ENCODE measurements at regions not wholly inside any gene's neighbourhood (a gene's known extent, or its start where the extent isn't known, plus 50 kb on each side); places are given as distances from the start of the nearest gene placed in this dataset.
"Not testable (repeated sequence)": the region's sequence is repeated elsewhere in the genome, so short reads cannot be mapped to it uniquely, and the experiment has no call there.

GRCh38 chr2:3108105-3108504, 269.5 kb downstream of the EIPR1 start:
- ATAC-seq = peak; percentile 42
- H3K27me3 Mint-ChIP-seq = peaks cover 16% of the 10 kb centered on the region
- no peak overlapping the region for H3K4me3 Mint-ChIP-seq
- H3K27ac Mint-ChIP-seq = no peak overlapping the region
- H3K36me3 Mint-ChIP-seq = no peaks in the 10 kb centered on the region
- no peaks in the 10 kb centered on the region for H3K9me3 Mint-ChIP-seq
- no peaks in the 10 kb centered on the region for H3K4me1 Mint-ChIP-seq

DNA sequence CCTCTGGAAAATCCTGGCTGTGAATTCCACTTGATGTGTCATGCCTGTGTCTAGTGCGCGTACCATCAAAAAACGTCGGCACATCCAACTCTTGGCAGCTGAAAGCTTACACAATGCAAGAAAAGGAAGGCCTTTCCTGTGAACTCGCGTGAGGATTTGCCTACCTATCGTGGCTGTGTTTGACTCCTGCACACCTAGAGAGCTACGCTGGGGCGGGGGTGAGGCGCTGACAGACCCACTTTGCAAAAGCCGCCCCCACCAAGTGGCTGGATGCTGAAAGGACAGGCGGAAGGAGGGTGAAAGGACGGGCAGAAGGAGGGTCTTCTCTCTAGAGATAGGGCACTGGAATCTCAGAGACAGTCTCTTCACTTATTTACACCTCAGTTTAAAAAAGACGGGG, 270.1 kb downstream of the EIPR1 start:
- H3K4me1 Mint-ChIP-seq = no peaks in the 10 kb centered on the region

DNA sequence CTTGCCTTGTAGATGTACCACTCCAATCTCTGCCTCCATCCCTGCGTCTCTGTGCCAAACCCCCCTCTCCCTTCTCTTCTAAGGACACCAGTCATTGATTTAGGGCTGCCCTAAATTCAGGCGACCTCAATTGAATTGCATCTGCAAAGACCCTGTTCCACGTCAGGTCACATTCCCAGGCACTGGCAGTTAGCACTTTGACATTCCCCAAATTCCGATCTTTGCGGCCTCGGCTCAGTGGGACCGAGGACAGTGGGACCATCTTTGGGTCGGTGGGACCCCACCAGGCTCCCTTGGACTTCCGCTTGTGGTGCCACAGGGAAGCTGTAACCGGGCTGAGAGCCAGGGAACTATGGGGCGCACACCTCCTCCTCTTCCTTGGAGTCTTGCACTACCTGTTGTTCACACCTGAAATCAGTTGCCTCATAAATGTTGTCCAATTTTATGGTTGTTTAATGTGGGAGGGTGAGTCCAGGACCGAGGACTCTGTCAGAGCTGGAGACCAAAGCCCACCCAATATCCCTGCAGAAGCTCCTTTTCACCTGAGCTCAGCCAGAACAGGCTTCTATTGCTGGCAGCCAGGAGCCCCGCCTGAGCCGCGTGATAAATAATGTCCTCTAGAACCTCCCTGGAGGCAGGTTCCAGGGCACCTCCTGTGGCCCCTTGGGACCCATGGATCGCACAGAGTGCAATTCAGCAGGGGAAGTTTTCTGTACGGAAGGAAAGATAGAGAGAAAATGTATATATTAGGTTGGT, 271.6 kb downstream of the EIPR1 start:
- H3K4me3 Mint-ChIP-seq = no peak overlapping the region
- no peak overlapping the region for H3K27ac Mint-ChIP-seq
- no peak for ATAC-seq
- no peaks in the 10 kb centered on the region for H3K4me1 Mint-ChIP-seq
- H3K27me3 Mint-ChIP-seq = peaks cover 34% of the 10 kb centered on the region
- no peaks in the 10 kb centered on the region for H3K9me3 Mint-ChIP-seq
- no peaks in the 10 kb centered on the region for H3K36me3 Mint-ChIP-seq

More for the DNA sequence above, 270.1 kb downstream of the EIPR1 start:
- ATAC-seq = no peak
- no peak overlapping the region for H3K27ac Mint-ChIP-seq
- no peak overlapping the region for H3K4me3 Mint-ChIP-seq
- no peaks in the 10 kb centered on the region for H3K9me3 Mint-ChIP-seq
- peaks cover 21% of the 10 kb centered on the region for H3K27me3 Mint-ChIP-seq
- no peaks in the 10 kb centered on the region for H3K36me3 Mint-ChIP-seq

DNA sequence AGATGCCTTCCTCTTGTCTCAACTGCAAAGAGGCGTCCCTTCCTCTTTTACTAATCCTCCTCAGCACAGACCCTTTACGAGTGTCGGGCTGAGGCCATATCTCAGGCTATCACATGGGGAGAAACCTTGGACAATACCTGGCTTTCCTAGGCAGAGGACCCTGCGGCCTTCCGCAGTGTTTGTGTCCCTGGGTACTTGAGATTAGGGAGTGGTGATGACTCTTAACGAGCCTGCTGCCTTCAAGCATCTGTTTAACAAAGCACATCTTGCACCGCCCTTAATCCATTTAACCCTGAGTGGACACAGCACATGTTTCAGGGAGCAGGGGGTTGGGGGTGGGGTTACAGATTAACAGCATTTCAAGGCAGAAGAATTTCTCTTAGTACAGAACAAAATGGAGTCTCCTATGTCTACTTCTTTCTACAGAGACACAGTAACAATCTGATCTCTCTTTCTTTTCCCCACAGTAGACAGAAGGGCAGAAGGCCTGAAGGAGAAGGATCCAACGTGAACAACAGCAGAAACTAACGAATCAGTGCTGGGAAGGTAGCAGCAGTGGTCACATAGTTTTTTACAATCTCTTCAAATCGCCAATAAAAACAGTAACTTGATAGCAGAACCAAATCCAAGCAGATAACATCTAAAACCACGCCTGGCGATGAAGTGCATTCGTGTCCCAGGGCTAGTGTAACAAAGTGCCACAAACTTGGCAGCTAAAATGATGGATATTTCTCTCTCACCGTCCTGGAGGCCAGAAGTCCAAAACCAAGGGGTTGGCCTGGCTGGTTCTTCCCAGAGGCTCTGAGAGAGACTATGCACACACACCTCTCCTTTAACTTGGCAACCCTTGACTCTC, 272.4 kb downstream of the EIPR1 start:
- not testable (repeated sequence) for H3K9me3 Mint-ChIP-seq, H3K4me1 Mint-ChIP-seq, H3K4me3 Mint-ChIP-seq, H3K27ac Mint-ChIP-seq, H3K36me3 Mint-ChIP-seq, ATAC-seq
- H3K27me3 Mint-ChIP-seq = peaks cover 42% of the 10 kb centered on the region

- Mint-ChIP-seq H3K36me3 (no peaks in the 10 kb centered on the region), H3K4me3 (no peak overlapping the region), H3K27me3 (peaks cover 44% of the 10 kb centered on the region), H3K9me3 (no peaks in the 10 kb centered on the region), H3K27ac (no peak overlapping the region), H3K4me1 (peaks cover 12% of the 10 kb centered on the region)
- no peak for ATAC-seq
These were observed 273.4 kb downstream of the EIPR1 start for GRCh38 chr2:3104261-3104660.

DNA sequence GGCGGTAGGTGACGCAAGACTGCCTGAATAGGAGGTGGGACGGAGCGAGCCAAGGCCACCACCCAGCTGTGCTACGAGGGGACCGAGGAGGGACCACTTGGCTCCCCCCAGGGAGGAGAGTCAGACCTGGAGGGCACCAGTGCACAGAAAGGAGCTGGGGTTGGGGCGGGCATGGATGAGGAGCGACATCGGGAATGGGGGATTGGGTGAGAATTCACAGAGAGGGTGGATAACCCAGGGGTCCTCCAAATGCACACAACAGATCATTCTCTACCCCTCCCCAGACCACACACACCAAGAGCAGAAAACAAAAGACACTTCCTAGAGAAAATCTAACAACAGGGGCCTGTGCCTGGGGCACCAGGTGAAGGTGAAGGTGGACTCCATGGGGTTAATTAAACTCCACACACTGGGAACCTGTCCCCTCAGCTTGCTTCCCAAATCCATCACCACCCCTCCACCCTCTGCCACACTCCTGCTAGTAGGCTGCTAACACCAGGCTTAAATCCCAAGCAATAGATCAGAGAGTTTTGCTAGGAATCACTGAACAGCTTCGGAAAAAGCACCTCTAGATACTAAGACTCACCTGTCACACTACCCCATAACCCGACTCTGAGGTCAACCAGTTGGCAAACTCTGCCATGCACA, 274.6 kb downstream of the EIPR1 start:
- no peak overlapping the region for H3K4me3 Mint-ChIP-seq
- H3K9me3 Mint-ChIP-seq = no peaks in the 10 kb centered on the region
- peak; percentile 40 for ATAC-seq
- H3K27ac Mint-ChIP-seq = no peak overlapping the region
- peaks cover 56% of the 10 kb centered on the region for H3K27me3 Mint-ChIP-seq
- H3K4me1 Mint-ChIP-seq = peaks cover 12% of the 10 kb centered on the region
- no peaks in the 10 kb centered on the region for H3K36me3 Mint-ChIP-seq

DNA sequence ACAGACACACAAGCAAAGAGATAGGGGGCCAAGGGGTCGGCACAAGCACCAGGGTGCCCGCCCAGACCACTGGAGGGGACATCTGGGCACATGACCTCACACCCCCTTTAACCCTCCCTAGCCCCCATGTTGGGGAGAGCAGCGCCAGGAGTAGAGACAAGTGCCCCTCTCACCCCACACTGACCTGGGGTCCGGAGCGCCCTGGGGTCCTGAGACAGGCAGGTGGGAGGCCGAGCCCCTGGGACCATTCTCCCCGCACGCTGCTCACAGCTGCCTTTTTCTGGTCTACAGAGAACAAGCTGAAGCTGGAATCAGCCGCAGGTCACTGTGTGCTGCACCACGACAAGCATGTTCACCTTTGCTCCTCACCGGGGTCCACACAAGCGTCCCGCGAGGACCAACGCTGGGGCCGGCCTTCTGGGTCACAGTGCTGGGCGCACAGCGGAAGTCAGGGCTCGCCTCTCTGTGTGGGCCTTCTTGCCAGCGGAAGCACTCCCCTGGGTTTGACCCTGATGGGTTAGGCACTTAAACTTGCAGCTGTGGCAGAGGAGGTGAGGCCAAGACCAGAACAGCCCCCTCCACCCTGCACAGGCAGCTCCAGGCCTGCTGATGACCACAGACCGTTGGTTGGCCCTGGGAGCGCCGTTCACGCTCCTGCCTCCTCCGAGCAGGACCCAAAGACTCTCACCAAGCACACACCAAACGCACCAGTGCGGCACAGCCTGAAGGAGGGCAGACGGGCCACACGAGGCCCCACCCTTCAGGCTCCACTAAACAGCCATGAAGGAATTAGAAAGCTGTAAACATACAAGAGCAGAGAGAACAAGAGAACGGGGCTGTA, 275.3 kb downstream of the EIPR1 start:
- Mint-ChIP-seq H3K4me1 (peaks cover 12% of the 10 kb centered on the region), H3K36me3 (no peaks in the 10 kb centered on the region), H3K27me3 (peaks cover 63% of the 10 kb centered on the region), H3K4me3 (no peak overlapping the region), H3K9me3 (no peaks in the 10 kb centered on the region), H3K27ac (no peak overlapping the region)
- ATAC-seq = no peak

- Mint-ChIP-seq H3K36me3 (no peaks in the 10 kb centered on the region), H3K27me3 (peaks cover 66% of the 10 kb centered on the region), H3K4me3 (no peak overlapping the region), H3K4me1 (peaks cover 12% of the 10 kb centered on the region), H3K27ac (no peak overlapping the region), H3K9me3 (no peaks in the 10 kb centered on the region)
- ATAC-seq = no peak
These were observed 276.3 kb downstream of the EIPR1 start for GRCh38 chr2:3101016-3101942.

DNA sequence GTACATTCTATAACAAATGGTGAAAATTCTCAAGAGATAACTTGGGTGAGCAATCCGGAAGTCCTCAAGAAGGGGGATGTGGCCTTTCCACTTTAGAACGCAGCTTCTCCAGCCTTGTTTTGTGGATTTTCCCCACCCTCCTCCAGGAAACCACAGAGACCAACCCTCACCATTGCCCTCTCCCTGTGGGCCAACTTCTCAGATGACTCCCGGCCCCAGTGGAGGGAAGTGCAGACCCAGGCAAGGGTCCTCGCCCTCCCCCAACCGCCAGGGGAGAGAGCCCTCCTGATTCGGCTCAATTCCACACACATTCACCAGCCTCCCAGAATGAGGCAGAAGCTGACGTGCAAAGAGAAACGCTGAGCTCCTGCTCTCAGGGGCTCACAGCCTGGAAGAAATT, 277.2 kb downstream of the EIPR1 start:
- Mint-ChIP-seq H3K27me3 (peaks cover 74% of the 10 kb centered on the region), H3K27ac (no peak overlapping the region), H3K36me3 (no peaks in the 10 kb centered on the region), H3K4me3 (no peak overlapping the region), H3K9me3 (no peaks in the 10 kb centered on the region), H3K4me1 (peaks cover 12% of the 10 kb centered on the region)
- ATAC-seq = no peak

GRCh38 chr2:3099860-3100234, 277.8 kb downstream of the EIPR1 start:
- H3K36me3 Mint-ChIP-seq = no peaks in the 10 kb centered on the region
- H3K4me3 Mint-ChIP-seq = no peak overlapping the region
- H3K27ac Mint-ChIP-seq = peak overlapping the region; percentile 11
- ATAC-seq = no peak
- peaks cover 79% of the 10 kb centered on the region for H3K27me3 Mint-ChIP-seq
- no peaks in the 10 kb centered on the region for H3K9me3 Mint-ChIP-seq
- H3K4me1 Mint-ChIP-seq = peaks cover 12% of the 10 kb centered on the region

DNA sequence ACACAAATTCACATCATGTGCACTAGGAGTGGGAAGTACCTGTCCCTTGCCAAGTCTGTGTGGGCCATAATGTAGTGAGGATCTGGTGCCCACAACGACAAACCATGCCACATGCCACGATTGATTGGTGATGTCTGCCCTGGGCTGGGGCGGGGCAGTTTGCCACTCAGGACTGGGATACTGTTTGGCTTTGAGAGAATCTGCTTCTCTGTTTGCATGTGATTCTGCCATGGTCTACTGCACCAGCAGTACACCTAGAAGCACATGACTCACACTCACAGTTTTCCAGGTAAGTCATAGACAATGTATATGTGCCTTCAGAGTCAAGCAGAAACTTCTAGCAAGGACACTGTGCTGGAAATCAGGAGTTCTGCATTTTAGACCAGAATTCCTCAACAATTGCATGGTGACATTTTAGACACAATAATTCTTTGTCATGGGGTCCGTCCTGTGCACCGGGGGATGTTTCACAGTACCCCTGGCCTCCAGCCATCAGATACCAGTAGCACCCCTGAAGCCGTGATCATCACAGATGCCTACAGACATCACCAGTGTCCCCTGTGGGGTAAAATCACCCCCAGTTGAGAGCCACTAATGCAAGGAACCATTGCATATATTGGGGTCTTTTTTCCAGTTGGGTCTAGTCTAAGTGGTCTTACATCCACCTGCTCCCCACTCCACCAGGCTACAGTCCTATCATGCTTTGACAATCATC, 278.3 kb downstream of the EIPR1 start:
- Mint-ChIP-seq H3K4me3 (no peak overlapping the region), H3K27ac (peak overlapping the region; percentile 11), H3K4me1 (peaks cover 12% of the 10 kb centered on the region), H3K27me3 (peaks cover 79% of the 10 kb centered on the region), H3K36me3 (no peaks in the 10 kb centered on the region), H3K9me3 (no peaks in the 10 kb centered on the region)
- ATAC-seq = no peak

GRCh38 chr2:3098231-3098630, 279.4 kb downstream of the EIPR1 start:
- H3K27ac Mint-ChIP-seq = no peak overlapping the region
- H3K36me3 Mint-ChIP-seq = no peaks in the 10 kb centered on the region
- ATAC-seq = no peak
- peaks cover 12% of the 10 kb centered on the region for H3K4me1 Mint-ChIP-seq
- no peak overlapping the region for H3K4me3 Mint-ChIP-seq
- no peaks in the 10 kb centered on the region for H3K9me3 Mint-ChIP-seq
- H3K27me3 Mint-ChIP-seq = peaks cover 74% of the 10 kb centered on the region

DNA sequence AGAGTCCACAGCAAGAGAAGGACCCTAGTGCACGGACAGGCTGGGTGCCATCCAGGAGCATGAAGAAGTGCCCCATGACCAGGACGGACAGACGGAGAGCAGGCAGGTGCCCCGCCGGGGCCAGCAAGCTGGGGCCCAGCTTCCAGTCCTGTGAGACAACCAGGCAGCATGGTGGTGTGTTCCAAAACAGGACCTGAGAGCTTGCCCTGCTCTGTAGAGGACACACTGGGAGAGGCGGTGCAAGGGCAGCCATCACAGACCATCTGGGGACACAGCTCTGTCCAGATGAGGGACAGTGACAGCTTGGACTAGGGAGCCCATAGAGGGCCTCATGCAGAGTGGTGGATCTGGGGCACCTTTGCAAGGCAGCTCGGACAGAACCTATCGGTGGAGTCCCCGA, 279.8 kb downstream of the EIPR1 start:
- Mint-ChIP-seq H3K4me1 (peaks cover 12% of the 10 kb centered on the region), H3K36me3 (no peaks in the 10 kb centered on the region), H3K27me3 (peaks cover 70% of the 10 kb centered on the region), H3K27ac (no peak overlapping the region), H3K4me3 (no peak overlapping the region), H3K9me3 (no peaks in the 10 kb centered on the region)
- no peak for ATAC-seq

All from stimulated activated memory B cell treated with anti-CD40 and anti-IgM and Interleukin-4, amounts not matched to agents 10 μg/mL and 1 μg/mL and 100 μg/mL, for 72 hours (primary cell).